Small intestine (tissue), 7 donors: ENCODE measurements at regions not wholly inside any gene's neighbourhood (a gene's known extent, or its start where the extent isn't known, plus 50 kb on each side); places are given as distances from the start of the nearest gene placed in this dataset.

Source experiments
- DNase-seq, 2 donors: peaks; one replicate each; pipeline versions ENCODE4 v3.0.0 to v3.0.0-alpha.2; 2013
- FAIRE-seq: peaks from 2 replicates; lab custom pipeline; 2012; peaks lifted over from hg19 to GRCh38; lab: Jason Lieb, UNC
- H3K27ac ChIP-seq, 3 donors: one replicate each; pipeline ENCODE4 v1.5.1; 2013; ENCODE audit warnings: low read length in 2 of 3, mild to moderate bottlenecking in 2 of 3, control low read depth in 1 of 3, inconsistent platforms in 1 of 3, low read depth in 1 of 3, moderate library complexity in 1 of 3
- H3K27me3 ChIP-seq, 3 donors: one replicate each; pipeline ENCODE4 v1.6.1; 2013; ENCODE audit warnings: low read length in 3 of 3, inconsistent platforms in 1 of 3; ENCODE audit not compliant: control insufficient read depth in 3 of 3, insufficient read depth in 3 of 3
- H3K36me3 ChIP-seq, 3 donors: one replicate each; pipeline ENCODE4 v1.6.1; 2013; ENCODE audit warnings: low read length in 3 of 3, inconsistent platforms in 1 of 3, low read depth in 1 of 3, mild to moderate bottlenecking in 1 of 3, moderate library complexity in 1 of 3; ENCODE audit not compliant: control insufficient read depth in 3 of 3, insufficient read depth in 2 of 3
- H3K4me1 ChIP-seq, 3 donors: one replicate each; pipeline ENCODE4 v1.6.1; 2013; ENCODE audit warnings: low read length in 2 of 3, inconsistent platforms in 1 of 3, low read depth in 1 of 3, mild to moderate bottlenecking in 1 of 3, moderate library complexity in 1 of 3; ENCODE audit not compliant: control insufficient read depth in 3 of 3, insufficient read depth in 2 of 3
- H3K4me3 ChIP-seq, 3 donors: one replicate each; pipeline ENCODE4 v1.5.1; 2013; ENCODE audit warnings: low read length in 3 of 3, control low read depth in 1 of 3, inconsistent platforms in 1 of 3, low read depth in 1 of 3, mild to moderate bottlenecking in 1 of 3, moderate library complexity in 1 of 3
- H3K9me3 ChIP-seq, 2 donors: one replicate each; pipeline ENCODE4 v1.6.1; 2013; ENCODE audit warnings: low read depth in 1 of 2, low read length in 1 of 2; ENCODE audit not compliant: control insufficient read depth in 2 of 2, insufficient read depth in 1 of 2
- WGBS, 3 donors: extraction: QIAGEN DNeasy Blood & Tissue Kit; methylation state at CpG; one replicate each; pipeline ENCODE4 v1.1.7; 2013; 5-methylcytosine and 5-hydroxymethylcytosine counted together
- donor health status: healthy with polysubstance abuse.
- donor health status: control.
- donor health status: control.
- donor health status: Bipolar disorder and iron deficiency.
- donor health status: healthy.

- no peak for FAIRE-seq
- Histone ChIP-seq H3K27me3 (no peaks in the 10 kb centered on the region), H3K27ac (no peak overlapping the region), H3K36me3 (no peaks in the 10 kb centered on the region), H3K4me3 (no peak overlapping the region), H3K9me3 (no peaks in the 10 kb centered on the region), H3K4me1 (peaks cover 0 to 6% (median 0%) of the 10 kb centered on the region in 3 donors)
- WGBS, 3 donors = 79 to 85% (median 80%) methylated on average over 7 of the region's 7 CpGs
- no peak for DNase-seq
Observed at GRCh38 chr15:72840114-72840513, 56.6 kb upstream of the ADPGK start.

GRCh38 chr15:72838311-72838731 lies 54.8 kb upstream of the ADPGK start:
- H3K4me1 ChIP-seq = peaks cover 0 to 24% (median 0%) of the 10 kb centered on the region in 3 donors
- 76 to 79% (median 77%) methylated on average over 5 of the region's 5 CpGs for WGBS, 3 donors
- H3K27ac ChIP-seq = no peak overlapping the region
- H3K9me3 ChIP-seq = no peaks in the 10 kb centered on the region
- no peaks in the 10 kb centered on the region for H3K27me3 ChIP-seq
- no peak for FAIRE-seq
- no peak for DNase-seq
- H3K4me3 ChIP-seq = no peak overlapping the region
- H3K36me3 ChIP-seq = no peaks in the 10 kb centered on the region

GRCh38 chr15:72836676-72837330 lies 53.2 kb upstream of the ADPGK start:
- no peak overlapping the region for H3K27ac ChIP-seq
- H3K27me3 ChIP-seq = no peaks in the 10 kb centered on the region
- H3K4me3 ChIP-seq = no peak overlapping the region
- peaks cover 0 to 32% (median 0%) of the 10 kb centered on the region in 3 donors for H3K4me1 ChIP-seq
- no peak for FAIRE-seq
- H3K9me3 ChIP-seq = no peaks in the 10 kb centered on the region
- 73 to 88% (median 80%) methylated on average over 6 of the region's 6 CpGs for WGBS, 3 donors
- no peak for DNase-seq
- H3K36me3 ChIP-seq = no peaks in the 10 kb centered on the region

GRCh38 chr15:72835294-72835890 lies 51.8 kb upstream of the ADPGK start:
- no peak overlapping the region for H3K4me3 ChIP-seq
- H3K27me3 ChIP-seq = no peaks in the 10 kb centered on the region
- H3K4me1 ChIP-seq = peaks cover 0 to 32% (median 0%) of the 10 kb centered on the region in 3 donors
- DNase-seq = peak; percentile 55 to 80
- H3K27ac ChIP-seq = no peak overlapping the region
- no peaks in the 10 kb centered on the region for H3K9me3 ChIP-seq
- H3K36me3 ChIP-seq = no peaks in the 10 kb centered on the region
- FAIRE-seq = no peak

GRCh38 chr15:72833561-72833960 lies 50.0 kb upstream of the ADPGK start:
- H3K9me3 ChIP-seq = no peaks in the 10 kb centered on the region
- no peaks in the 10 kb centered on the region for H3K36me3 ChIP-seq
- H3K27ac ChIP-seq = no peak overlapping the region
- FAIRE-seq (no peak), DNase-seq (no peak)
- H3K27me3 ChIP-seq = no peaks in the 10 kb centered on the region
- H3K4me3 ChIP-seq = no peak overlapping the region
- WGBS, 3 donors = 56 to 69% (median 65%) methylated on average over 2 of the region's 2 CpGs
- peaks cover 0 to 32% (median 0%) of the 10 kb centered on the region in 3 donors for H3K4me1 ChIP-seq
